ENCODE measurements at regions not wholly inside any gene's neighbourhood (a gene's known extent, or its start where the extent isn't known, plus 50 kb on each side); places are given as distances from the start of the nearest gene placed in this dataset.
"Not testable (repeated sequence)": the region's sequence is repeated elsewhere in the genome, so short reads cannot be mapped to it uniquely, and the experiment has no call there.

GRCh38 chr13:67389171-67389570, 159.0 kb upstream of the PCDH9 start:
- DNase-seq: no peak

- DNase-seq: not testable (repeated sequence)
Measured at GRCh38 chr13:67383109-67383757, 153.1 kb upstream of the PCDH9 start.

- DNase-seq: no peak
Measured at GRCh38 chr13:67377919-67378318, 147.8 kb upstream of the PCDH9 start.

GRCh38 chr13:67374391-67374790, 144.3 kb upstream of the PCDH9 start:
- no peak for DNase-seq

- DNase-seq: no peak
Measured at GRCh38 chr13:67372868-67373464, 142.8 kb upstream of the PCDH9 start.

- DNase-seq: no peak
Measured at GRCh38 chr13:67369895-67370660, 139.9 kb upstream of the PCDH9 start.

- no peak for DNase-seq
Measured at GRCh38 chr13:67367399-67367798, 137.3 kb upstream of the PCDH9 start.

GRCh38 chr13:67366533-67366932, 136.4 kb upstream of the PCDH9 start:
- peak in 1 of 2 experiments; percentile 15 for DNase-seq

GRCh38 chr13:67355812-67356476, 125.8 kb upstream of the PCDH9 start:
- DNase-seq: no peak

- DNase-seq: no peak
Measured at GRCh38 chr13:67353941-67354340, 123.8 kb upstream of the PCDH9 start.

- peak in 1 of 2 experiments; percentile 9 for DNase-seq
Measured at GRCh38 chr13:67353031-67353430, 122.9 kb upstream of the PCDH9 start.

GRCh38 chr13:67351909-67352308, 121.8 kb upstream of the PCDH9 start:
- DNase-seq: no peak

- DNase-seq: no peak
Measured at GRCh38 chr13:67351114-67351513, 121.0 kb upstream of the PCDH9 start.

- DNase-seq: no peak
Measured at GRCh38 chr13:67343777-67344176, 113.6 kb upstream of the PCDH9 start.

- no peak for DNase-seq
Measured at GRCh38 chr13:67341406-67341805, 111.3 kb upstream of the PCDH9 start.

GRCh38 chr13:67330149-67330548, 100.0 kb upstream of the PCDH9 start:
- DNase-seq: peak in 1 of 2 experiments; percentile 39

- no peak for DNase-seq
Measured at GRCh38 chr13:67328895-67329294, 98.8 kb upstream of the PCDH9 start.

GRCh38 chr13:67318860-67319259, 88.7 kb upstream of the PCDH9 start:
- DNase-seq: no peak

GRCh38 chr13:67318398-67318797, 88.3 kb upstream of the PCDH9 start:
- no peak for DNase-seq

GRCh38 chr13:67314405-67314804, 84.3 kb upstream of the PCDH9 start:
- no peak for DNase-seq

- no peak for DNase-seq
Measured at GRCh38 chr13:67308004-67308772, 78.1 kb upstream of the PCDH9 start.

- peak; percentile 63 to 83 for DNase-seq
Measured at GRCh38 chr13:67306742-67307141, 76.6 kb upstream of the PCDH9 start.
